A673 (cell line): ENCODE measurements at regions not wholly inside any gene's neighbourhood (a gene's known extent, or its start where the extent isn't known, plus 50 kb on each side); places are given as distances from the start of the nearest gene placed in this dataset.

Experiments used
- BruUV-seq: library from RNA; stranded (reverse); fragments of 400-500 nt; replicated peaks from 2 replicates; lab custom pipeline; 2021; lab: Mats Ljungman, UMichigan
- CTCF ChIA-PET: fragments of 300-600 bp; sonication (Branson Sonifier 250); formaldehyde crosslinking; loops from one replicate; lab custom pipeline; 2022; ENCODE audit warnings: antibody characterized with exemption; lab: Charles Lee
- POLR2A ChIA-PET: fragments of 300-600 bp; sonication (Branson Sonifier 250); formaldehyde crosslinking; loops from one replicate; lab custom pipeline; 2022; ENCODE audit warnings: antibody characterized with exemption; ENCODE audit not compliant: low non-redundant PET; lab: Charles Lee
- DNase-seq: peaks from one replicate; pipeline ENCODE4 v3.0.0-alpha.2; 2015; ENCODE audit warnings: low spot score
- H3K27ac ChIP-seq: fragments of 200-600 bp; sonication (generic); 2 replicates; pipeline ENCODE4 v1.5.1; 2016; ENCODE audit warnings: mixed run types, low read depth, mild to moderate bottlenecking, mixed read lengths, antibody characterized with exemption, low read length; ENCODE audit not compliant: poor library complexity, severe bottlenecking
- H3K27me3 ChIP-seq: fragments of 200-600 bp; sonication (generic); replicated peaks from 2 replicates; pipeline ENCODE4 v1.6.1; 2017; ENCODE audit warnings: mixed run types, low read depth, mild to moderate bottlenecking, mixed read lengths, antibody characterized with exemption, low read length; ENCODE audit not compliant: insufficient read depth, poor library complexity
- H3K36me3 ChIP-seq: fragments of 200-600 bp; sonication (generic); 2 replicates; pipeline ENCODE4 v1.6.1; 2016; ENCODE audit warnings: mixed run types, mild to moderate bottlenecking, mixed read lengths, antibody characterized with exemption, low read length; ENCODE audit not compliant: insufficient read depth, poor library complexity, severe bottlenecking
- H3K4me1 ChIP-seq: fragments of 200-600 bp; sonication (generic); 2 replicates; pipeline ENCODE4 v1.6.1; 2017; ENCODE audit warnings: mixed run types, mild to moderate bottlenecking, mixed read lengths, antibody characterized with exemption, low read length; ENCODE audit not compliant: insufficient read depth, poor library complexity, severe bottlenecking
- H3K4me3 ChIP-seq: fragments of 200-600 bp; sonication (generic); 2 replicates; pipeline ENCODE4 v1.5.1; 2016; ENCODE audit warnings: low read depth, mixed run types, mild to moderate bottlenecking, mixed read lengths, low read length; ENCODE audit not compliant: poor library complexity, severe bottlenecking
- H3K9me3 ChIP-seq: fragments of 200-600 bp; sonication (generic); 2 replicates; pipeline ENCODE4 v1.6.1; 2016; ENCODE audit warnings: mixed run types, low read depth, mild to moderate bottlenecking, mixed read lengths, antibody characterized with exemption, low read length; ENCODE audit not compliant: poor library complexity, severe bottlenecking
- CTCF ChIP-seq: fragments of 300-800, 200-600 bp; sonication (generic); conservative IDR thresholded peaks from 2 replicates; pipeline ENCODE4 v1.5.1; 2017; ENCODE audit warnings: low read depth, mild to moderate bottlenecking, antibody characterized with exemption, low read length, moderate library complexity, mixed read lengths
- EZH2 ChIP-seq: fragments of 200-600 bp; sonication (generic); IDR thresholded peaks from 2 replicates; pipeline ENCODE4 v1.6.1; 2017; ENCODE audit warnings: borderline replicate concordance, low read depth, mild to moderate bottlenecking, mixed read lengths, antibody characterized with exemption, low read length; ENCODE audit not compliant: poor library complexity, severe bottlenecking
- intact Hi-C: fragments of 100-400 bp; cut with micrococcal nuclease; formaldehyde crosslinking; loops from one replicate; pipeline ENCODE4 v1.10.0; 2022; ENCODE audit not compliant: unreplicated experiment

GRCh38 chr5:158487664-158488063, 612.1 kb downstream of the EBF1 start:
- Histone ChIP-seq H3K27ac (no peak overlapping the region), H3K27me3 (no peaks in the 10 kb centered on the region), H3K4me1 (no peaks in the 10 kb centered on the region), H3K4me3 (no peak overlapping the region), H3K9me3 (no peaks in the 10 kb centered on the region), H3K36me3 (no peaks in the 10 kb centered on the region)
- TF ChIP-seq CTCF (no peak), EZH2 (no peak)
- POLR2A ChIA-PET = no interaction called here
- intact Hi-C loops = no loop called here
- no peak for DNase-seq
- BruUV-seq = no TSS peak
- CTCF ChIA-PET = no interaction called here

GRCh38 chr5:158487156-158487555, 612.6 kb downstream of the EBF1 start:
- no peaks in the 10 kb centered on the region for H3K4me1 ChIP-seq
- BruUV-seq = no TSS peak
- intact Hi-C loops = no loop called here
- TF ChIP-seq CTCF = no peak
- no peak for TF ChIP-seq EZH2
- ChIA-PET CTCF (no interaction called here), POLR2A (no interaction called here)
- no peaks in the 10 kb centered on the region for H3K27me3 ChIP-seq
- no peaks in the 10 kb centered on the region for H3K36me3 ChIP-seq
- H3K27ac ChIP-seq = no peak overlapping the region
- no peak overlapping the region for H3K4me3 ChIP-seq
- no peak for DNase-seq
- no peaks in the 10 kb centered on the region for H3K9me3 ChIP-seq

GRCh38 chr5:158486566-158486965, 613.1 kb downstream of the EBF1 start:
- Histone ChIP-seq H3K27me3 (no peaks in the 10 kb centered on the region), H3K27ac (no peak overlapping the region), H3K9me3 (no peaks in the 10 kb centered on the region), H3K4me1 (no peaks in the 10 kb centered on the region), H3K36me3 (no peaks in the 10 kb centered on the region), H3K4me3 (no peak overlapping the region)
- intact Hi-C loops = no loop called here
- no TSS peak for BruUV-seq
- DNase-seq = no peak
- ChIA-PET CTCF (no interaction called here), POLR2A (no interaction called here)
- no peak for TF ChIP-seq EZH2
- TF ChIP-seq CTCF = no peak
